CD4-positive, alpha-beta T cell (primary cell): ENCODE measurements at regions not wholly inside any gene's neighbourhood (a gene's known extent, or its start where the extent isn't known, plus 50 kb on each side); places are given as distances from the start of the nearest gene placed in this dataset.

Source experiments
- ATAC-seq: fragments of 200-7000 bp; cut with Tn5 transposase; one replicate; pipeline ENCODE4 v1.10.0; 2022; ENCODE audit warnings: mild to moderate bottlenecking; ENCODE audit not compliant: poor library complexity
- CTCF ChIA-PET: fragments of 350-600 bp; sonication (Branson Sonifier 250); formaldehyde crosslinking; loops from one replicate; lab custom pipeline; 2021; ENCODE audit warnings: antibody characterized with exemption, inconsistent platforms; lab: Charles Lee
- POLR2A ChIA-PET: fragments of 350-600 bp; sonication (Branson Sonifier 250); formaldehyde crosslinking; loops from one replicate; lab custom pipeline; 2021; ENCODE audit warnings: antibody characterized with exemption, inconsistent platforms; lab: Charles Lee
- DNase-seq, 14 experiments: peaks; one replicate each; pipeline ENCODE4 v3.0.0-alpha.2; 2013 to 2020; ENCODE audit warnings: mixed read lengths in 2 of 14
- H3K27ac ChIP-seq, 2 donors: one replicate each; pipeline versions ENCODE4 v1.5.1 to v1.7.0; 2013; ENCODE audit warnings: low read length in 2 of 2, low read depth in 1 of 2, mild to moderate bottlenecking in 1 of 2
- H3K27me3 ChIP-seq, 2 experiments: 1 replicate in 1 of 2; 2 replicates in 1 of 2; pipeline versions ENCODE4 v1.6.1 to v1.7.0; 2013; ENCODE audit warnings: low read length in 2 of 2, control low read depth in 1 of 2, mild to moderate bottlenecking in 1 of 2, moderate library complexity in 1 of 2; ENCODE audit not compliant: insufficient read depth in 2 of 2, control insufficient read depth in 1 of 2
- H3K36me3 ChIP-seq: one replicate; pipeline ENCODE4 v1.6.1; 2013; ENCODE audit warnings: low read length, control low read depth; ENCODE audit not compliant: insufficient read depth
- H3K4me1 ChIP-seq: one replicate; pipeline ENCODE4 v1.6.1; 2013; ENCODE audit warnings: low read length, control low read depth; ENCODE audit not compliant: insufficient read depth
- H3K4me3 ChIP-seq: one replicate; pipeline ENCODE4 v1.5.1; 2013; ENCODE audit warnings: mild to moderate bottlenecking, low read length, moderate library complexity
- H3K9me3 ChIP-seq, 2 experiments: 1 replicate in 1 of 2; 2 replicates in 1 of 2; pipeline versions ENCODE4 v1.6.1 to v1.7.0; 2013; ENCODE audit warnings: low read length in 2 of 2, mild to moderate bottlenecking in 2 of 2, control low read depth in 1 of 2, moderate library complexity in 1 of 2; ENCODE audit not compliant: control insufficient read depth in 1 of 2, insufficient read depth in 1 of 2
- H3K27ac Mint-ChIP-seq: one replicate; pipeline ENCODE4 v1.8.0; 2020; ENCODE audit warnings: mixed read lengths
- H3K27me3 Mint-ChIP-seq: one replicate; pipeline ENCODE4 v1.8.0; 2021; ENCODE audit warnings: mixed read lengths
- H3K36me3 Mint-ChIP-seq: one replicate; pipeline ENCODE4 v1.8.0; 2021; ENCODE audit warnings: low read depth, mixed read lengths
- H3K4me1 Mint-ChIP-seq: one replicate; pipeline ENCODE4 v1.8.0; 2021; ENCODE audit warnings: low read depth, mixed read lengths
- H3K4me3 Mint-ChIP-seq: one replicate; pipeline ENCODE4 v1.8.0; 2020; ENCODE audit warnings: mild to moderate bottlenecking, mixed read lengths
- H3K9me3 Mint-ChIP-seq: one replicate; pipeline ENCODE4 v1.8.0; 2020; ENCODE audit warnings: mixed read lengths
- CTCF ChIP-seq: fragments of 200-600 bp; IDR thresholded peaks from one replicate; pipeline ENCODE4 v1.8.0; 2022; ENCODE audit warnings: antibody characterized with exemption, mild to moderate bottlenecking
- intact Hi-C, 2 experiments: fragments of 100-400 bp; cut with DNase I in 1 of 2; cut with micrococcal nuclease in 1 of 2; formaldehyde crosslinking; loops; one replicate each; pipeline versions ENCODE4 v1.15.1 to v1.9.0; 2023 to 2025; cut with DNase I, micrococcal nuclease

DNA sequence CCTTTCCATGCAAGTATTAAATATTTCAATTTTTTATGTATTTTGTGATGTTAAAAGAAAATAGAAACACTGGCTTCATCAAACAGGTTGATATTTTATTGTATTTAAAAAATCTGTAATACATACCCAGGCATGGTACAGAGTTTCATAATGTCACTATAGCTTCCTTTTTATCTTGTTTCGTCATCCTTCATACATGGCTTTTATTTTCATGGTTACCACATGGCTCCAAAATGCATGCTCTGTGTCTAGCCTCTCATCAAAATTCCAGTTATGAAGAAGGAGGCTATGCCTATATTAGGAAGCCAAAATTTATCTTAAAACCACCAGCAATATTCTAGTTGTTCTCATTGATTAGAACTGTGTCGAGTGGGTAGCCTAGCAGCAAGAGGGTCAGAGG is 464.8 kb downstream of the BTG1 start:
- H3K9me3 ChIP-seq: no peaks in the 10 kb centered on the region
- H3K27ac ChIP-seq: no peak overlapping the region
- ATAC-seq (no peak), DNase-seq (no peak)
- ChIA-PET POLR2A (interaction anchor here (1.3 kb wide), 1 partner anchor 23 kb away, joined by 4 read pairs; no protein-coding TSS in a partner anchor), CTCF (no interaction called here)
- Mint-ChIP-seq H3K36me3 (no peaks in the 10 kb centered on the region), H3K27ac (no peak overlapping the region), H3K9me3 (no peaks in the 10 kb centered on the region), H3K27me3 (no peaks in the 10 kb centered on the region), H3K4me1 (peaks cover 3% of the 10 kb centered on the region), H3K4me3 (no peak overlapping the region)
- intact Hi-C loops: no loop called here
- no peak for TF ChIP-seq CTCF
- no peaks in the 10 kb centered on the region for H3K36me3 ChIP-seq
- no peaks in the 10 kb centered on the region for H3K4me1 ChIP-seq
- no peaks in the 10 kb centered on the region for H3K27me3 ChIP-seq
- no peak overlapping the region for H3K4me3 ChIP-seq

- no peak overlapping the region for H3K27ac Mint-ChIP-seq
These were observed 468.1 kb downstream of the BTG1 start for GRCh38 chr12:91677556-91677955.

GRCh38 chr12:91675401-91675800 is 470.2 kb downstream of the BTG1 start:
- H3K9me3 Mint-ChIP-seq: no peaks in the 10 kb centered on the region
- no peak overlapping the region for H3K27ac ChIP-seq
- intact Hi-C loops: no loop called here
- DNase-seq (no peak), ATAC-seq (no peak)
- no peak overlapping the region for H3K27ac Mint-ChIP-seq
- H3K36me3 Mint-ChIP-seq: no peaks in the 10 kb centered on the region
- H3K4me3 Mint-ChIP-seq: no peak overlapping the region
- no peaks in the 10 kb centered on the region for H3K27me3 ChIP-seq
- H3K36me3 ChIP-seq: no peaks in the 10 kb centered on the region
- H3K4me1 Mint-ChIP-seq: peaks cover 5% of the 10 kb centered on the region
- POLR2A ChIA-PET: no interaction called here
- no peak overlapping the region for H3K4me3 ChIP-seq
- H3K4me1 ChIP-seq: no peaks in the 10 kb centered on the region
- TF ChIP-seq CTCF: no peak
- H3K27me3 Mint-ChIP-seq: no peaks in the 10 kb centered on the region
- H3K9me3 ChIP-seq: no peaks in the 10 kb centered on the region
- CTCF ChIA-PET: interaction anchor here (0.7 kb wide), 1 partner anchor 1831 kb away, joined by 3 read pairs; no protein-coding TSS in a partner anchor

More at GRCh38 chr12:91677556-91677955, 468.1 kb downstream of the BTG1 start:
- POLR2A ChIA-PET: no interaction called here
- Histone ChIP-seq H3K4me1 (no peaks in the 10 kb centered on the region), H3K36me3 (no peaks in the 10 kb centered on the region), H3K9me3 (no peaks in the 10 kb centered on the region), H3K4me3 (no peak overlapping the region), H3K27me3 (no peaks in the 10 kb centered on the region), H3K27ac (no peak overlapping the region)
- intact Hi-C loops: no loop called here
- CTCF ChIA-PET: no interaction called here
- Mint-ChIP-seq H3K9me3 (no peaks in the 10 kb centered on the region), H3K4me3 (no peak overlapping the region), H3K27me3 (no peaks in the 10 kb centered on the region), H3K36me3 (no peaks in the 10 kb centered on the region), H3K4me1 (peaks cover 5% of the 10 kb centered on the region)
- no peak for TF ChIP-seq CTCF
- ATAC-seq (no peak), DNase-seq (no peak)
